NAMALWA (cell line): ENCODE measurements at regions not wholly inside any gene's neighbourhood (a gene's known extent, or its start where the extent isn't known, plus 50 kb on each side); places are given as distances from the start of the nearest gene placed in this dataset.

ENCODE experiments used
- DNase-seq: peaks from one replicate; pipeline ENCODE4 v3.0.0-alpha.2; 2015; ENCODE audit warnings: low spot score

DNA sequence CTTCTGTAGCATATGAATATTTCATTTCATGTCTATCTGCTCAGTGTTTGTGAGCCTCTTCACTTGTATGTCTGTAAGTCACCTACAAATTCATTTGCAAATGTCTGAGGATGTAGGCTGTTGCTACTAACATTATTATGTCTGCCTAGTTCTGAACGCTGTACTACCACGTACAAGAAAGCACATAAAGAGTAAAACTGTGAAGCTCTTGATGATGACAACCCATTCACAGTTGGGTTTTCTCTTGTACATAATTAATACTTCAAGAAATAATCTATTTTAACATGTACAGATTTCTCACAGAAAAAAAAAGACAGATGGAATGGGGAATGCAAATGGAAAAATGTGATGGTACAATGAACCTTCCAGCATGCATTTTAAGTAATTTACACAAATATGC is 64.3 kb upstream of the CPNE8 start:
- no peak for DNase-seq

- DNase-seq: no peak
Observed at GRCh38 chr12:38961683-38962082, 56.3 kb upstream of the CPNE8 start.

GRCh38 chr12:38961012-38961411 is 55.6 kb upstream of the CPNE8 start:
- no peak for DNase-seq

DNA sequence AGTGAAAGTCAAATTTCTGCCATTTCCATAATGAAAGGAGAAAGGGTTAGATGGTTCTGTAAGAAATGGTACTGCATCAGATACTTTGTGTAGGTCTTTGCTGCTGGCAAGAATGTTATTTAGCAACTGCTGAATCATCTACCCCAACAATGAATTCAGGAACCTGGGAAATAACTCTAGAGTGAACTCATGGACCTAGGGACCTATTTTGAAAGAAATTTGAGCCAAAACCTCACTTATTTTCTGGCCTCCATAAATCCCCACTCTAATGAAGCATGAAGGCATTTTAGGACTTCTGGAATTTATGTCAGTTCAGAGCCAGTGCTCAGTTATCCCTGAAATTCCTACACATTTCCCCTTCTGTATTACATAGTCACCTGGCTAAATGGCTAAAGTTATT is 50.9 kb upstream of the CPNE8 start:
- no peak for DNase-seq
